ENCODE measurements at regions not wholly inside any gene's neighbourhood (a gene's known extent, or its start where the extent isn't known, plus 50 kb on each side); places are given as distances from the start of the nearest gene placed in this dataset.
"Not testable (repeated sequence)": the region's sequence is repeated elsewhere in the genome, so short reads cannot be mapped to it uniquely, and the experiment has no call there.

GRCh38 chr15:20207607-20208006 lies 334.0 kb downstream of the GOLGA6L6 start:
- H3K27ac Mint-ChIP-seq, H3K9me3 Mint-ChIP-seq, H3K36me3 Mint-ChIP-seq, H3K4me1 Mint-ChIP-seq, H3K27me3 Mint-ChIP-seq, H3K4me3 Mint-ChIP-seq, DNase-seq: not testable (repeated sequence)

- not testable (repeated sequence) for H3K36me3 Mint-ChIP-seq, H3K27ac Mint-ChIP-seq, H3K4me3 Mint-ChIP-seq, H3K4me1 Mint-ChIP-seq, DNase-seq, H3K27me3 Mint-ChIP-seq, H3K9me3 Mint-ChIP-seq
Observed at GRCh38 chr15:20207198-20207597, 334.4 kb downstream of the GOLGA6L6 start.

GRCh38 chr15:20204177-20204866 lies 337.3 kb downstream of the GOLGA6L6 start:
- not testable (repeated sequence) for H3K4me1 Mint-ChIP-seq, H3K27me3 Mint-ChIP-seq, DNase-seq, H3K4me3 Mint-ChIP-seq, H3K9me3 Mint-ChIP-seq, H3K36me3 Mint-ChIP-seq, H3K27ac Mint-ChIP-seq

GRCh38 chr15:20203649-20204150 lies 337.9 kb downstream of the GOLGA6L6 start:
- H3K27me3 Mint-ChIP-seq, H3K36me3 Mint-ChIP-seq, DNase-seq, H3K4me1 Mint-ChIP-seq, H3K9me3 Mint-ChIP-seq, H3K4me3 Mint-ChIP-seq, H3K27ac Mint-ChIP-seq: not testable (repeated sequence)

- not testable (repeated sequence) for H3K27ac Mint-ChIP-seq, DNase-seq, H3K36me3 Mint-ChIP-seq, H3K4me3 Mint-ChIP-seq, H3K9me3 Mint-ChIP-seq, H3K4me1 Mint-ChIP-seq, H3K27me3 Mint-ChIP-seq
Observed at GRCh38 chr15:20194591-20195198, 346.9 kb downstream of the GOLGA6L6 start.

- H3K36me3 Mint-ChIP-seq, H3K27ac Mint-ChIP-seq: not testable (repeated sequence)
Observed at GRCh38 chr15:20192982-20193929, 348.3 kb downstream of the GOLGA6L6 start.

GRCh38 chr15:20191508-20192125 lies 350.0 kb downstream of the GOLGA6L6 start:
- H3K9me3 Mint-ChIP-seq, H3K27me3 Mint-ChIP-seq, DNase-seq: not testable (repeated sequence)

More at GRCh38 chr15:20192982-20193929, 348.3 kb downstream of the GOLGA6L6 start:
- DNase-seq = peak; percentile 53
- H3K9me3 Mint-ChIP-seq, H3K4me1 Mint-ChIP-seq, H3K27me3 Mint-ChIP-seq, H3K4me3 Mint-ChIP-seq: not testable (repeated sequence)

GRCh38 chr15:20188611-20189010 lies 353.0 kb downstream of the GOLGA6L6 start:
- H3K27ac Mint-ChIP-seq, H3K36me3 Mint-ChIP-seq, H3K4me3 Mint-ChIP-seq, H3K27me3 Mint-ChIP-seq, H3K9me3 Mint-ChIP-seq, DNase-seq, H3K4me1 Mint-ChIP-seq: not testable (repeated sequence)

More at GRCh38 chr15:20191508-20192125, 350.0 kb downstream of the GOLGA6L6 start:
- not testable (repeated sequence) for H3K27ac Mint-ChIP-seq, H3K36me3 Mint-ChIP-seq, H3K4me3 Mint-ChIP-seq, H3K4me1 Mint-ChIP-seq

- H3K36me3 Mint-ChIP-seq, H3K27me3 Mint-ChIP-seq, H3K4me1 Mint-ChIP-seq, H3K27ac Mint-ChIP-seq, H3K9me3 Mint-ChIP-seq, H3K4me3 Mint-ChIP-seq, DNase-seq: not testable (repeated sequence)
Observed at GRCh38 chr15:20187370-20188355, 353.9 kb downstream of the GOLGA6L6 start.

GRCh38 chr15:20184879-20185278 lies 356.7 kb downstream of the GOLGA6L6 start:
- H3K4me1 Mint-ChIP-seq, H3K27ac Mint-ChIP-seq, H3K36me3 Mint-ChIP-seq: not testable (repeated sequence)

GRCh38 chr15:20168221-20168620 lies 373.4 kb downstream of the GOLGA6L6 start:
- H3K4me3 Mint-ChIP-seq, H3K36me3 Mint-ChIP-seq, H3K9me3 Mint-ChIP-seq, H3K27ac Mint-ChIP-seq, H3K27me3 Mint-ChIP-seq, DNase-seq, H3K4me1 Mint-ChIP-seq: not testable (repeated sequence)

More at GRCh38 chr15:20184879-20185278, 356.7 kb downstream of the GOLGA6L6 start:
- H3K4me3 Mint-ChIP-seq, H3K9me3 Mint-ChIP-seq, DNase-seq, H3K27me3 Mint-ChIP-seq: not testable (repeated sequence)

- not testable (repeated sequence) for H3K4me1 Mint-ChIP-seq
Observed at GRCh38 chr15:20153528-20153927, 388.1 kb downstream of the GOLGA6L6 start.

GRCh38 chr15:20148679-20149078 lies 392.9 kb downstream of the GOLGA6L6 start:
- not testable (repeated sequence) for H3K27me3 Mint-ChIP-seq, H3K27ac Mint-ChIP-seq, H3K4me1 Mint-ChIP-seq, DNase-seq, H3K36me3 Mint-ChIP-seq, H3K4me3 Mint-ChIP-seq, H3K9me3 Mint-ChIP-seq

More at GRCh38 chr15:20153528-20153927, 388.1 kb downstream of the GOLGA6L6 start:
- not testable (repeated sequence) for H3K27me3 Mint-ChIP-seq, DNase-seq, H3K4me3 Mint-ChIP-seq, H3K36me3 Mint-ChIP-seq, H3K27ac Mint-ChIP-seq, H3K9me3 Mint-ChIP-seq

GRCh38 chr15:20148008-20148407 lies 393.6 kb downstream of the GOLGA6L6 start:
- H3K27me3 Mint-ChIP-seq, H3K27ac Mint-ChIP-seq, H3K4me1 Mint-ChIP-seq, DNase-seq, H3K36me3 Mint-ChIP-seq, H3K4me3 Mint-ChIP-seq, H3K9me3 Mint-ChIP-seq: not testable (repeated sequence)

Data from activated naive CD8-positive, alpha-beta T cell treated with anti-CD3 and anti-CD28 coated beads for 36 hours (primary cell).